Ovary (tissue), 7 donors: ENCODE measurements at regions not wholly inside any gene's neighbourhood (a gene's known extent, or its start where the extent isn't known, plus 50 kb on each side); places are given as distances from the start of the nearest gene placed in this dataset.

ENCODE experiments used
- DNase-seq, 5 donors: peaks; one replicate each; pipeline ENCODE4 v3.0.0-alpha.2; 2019 to 2020
- H3K27ac ChIP-seq, 2 donors: fragments of 200-600 bp; one replicate each; pipeline versions ENCODE4 v1.5.1 to v1.8.0; 2019 to 2022
- H3K27me3 ChIP-seq: fragments of 200-600 bp; one replicate; pipeline ENCODE4 v1.8.0; 2022
- H3K36me3 ChIP-seq: fragments of 200-600 bp; sonication (generic); one replicate; pipeline ENCODE4 v1.5.1; 2019
- H3K4me1 ChIP-seq: one replicate; pipeline ENCODE4 v1.8.1; 2013; ENCODE audit warnings: mild to moderate bottlenecking, moderate library complexity; ENCODE audit not compliant: insufficient read depth
- H3K4me3 ChIP-seq: fragments of 200-600 bp; sonication (generic); one replicate; pipeline ENCODE4 v1.5.1; 2017
- H3K9me3 ChIP-seq, 2 donors: fragments of 200-600 bp in 1 of 2; sonication (generic) in 1 of 2; one replicate each; pipeline versions ENCODE4 v1.5.1 to v1.8.1; 2013 to 2019; ENCODE audit warnings: mild to moderate bottlenecking in 1 of 2, moderate library complexity in 1 of 2
- CTCF ChIP-seq, 3 donors: fragments of 450-650 bp in 2 of 3; fragments of 200-600 bp in 1 of 3; IDR thresholded peaks; one replicate each; pipeline versions ENCODE4 v1.5.1 to v1.8.0; 2016 to 2022; ENCODE audit warnings: antibody characterized with exemption in 3 of 3, mild to moderate bottlenecking in 1 of 3
- EP300 ChIP-seq: sonication (generic); formaldehyde crosslinking; IDR thresholded peaks from one replicate; pipeline ENCODE4 v1.6.1; 2017; ENCODE audit warnings: antibody characterized with exemption
- POLR2A ChIP-seq: fragments of 450-650 bp; IDR thresholded peaks from one replicate; pipeline ENCODE4 v1.6.1; 2017; ENCODE audit warnings: antibody characterized with exemption, mild to moderate bottlenecking, moderate library complexity
- WGBS, 3 donors: extraction: QIAGEN DNeasy Blood & Tissue Kit in 1 of 3; methylation state at CpG; one replicate each; pipeline versions ENCODE4 v1.1.5 to v1.1.7; 2013 to 2017; 5-methylcytosine and 5-hydroxymethylcytosine counted together
- intact Hi-C, 4 donors: fragments of 100-400 bp; cut with DNase I; formaldehyde crosslinking; loops; one replicate each; pipeline versions ENCODE4 v1.11.0 to v1.15.1; 2022 to 2023
- donor health status: DM: no; HTN: no; CAD: no; lungs with moderate emphysema.
- donor health status: DM: no; HTN: no; CAD: no.
- donor health status: Bipolar disorder and iron deficiency.
- donor health status: DM: no; HTN: no; CAD: no.
- donor health status: DM: yes; HTN: yes; CAD: no.

DNA sequence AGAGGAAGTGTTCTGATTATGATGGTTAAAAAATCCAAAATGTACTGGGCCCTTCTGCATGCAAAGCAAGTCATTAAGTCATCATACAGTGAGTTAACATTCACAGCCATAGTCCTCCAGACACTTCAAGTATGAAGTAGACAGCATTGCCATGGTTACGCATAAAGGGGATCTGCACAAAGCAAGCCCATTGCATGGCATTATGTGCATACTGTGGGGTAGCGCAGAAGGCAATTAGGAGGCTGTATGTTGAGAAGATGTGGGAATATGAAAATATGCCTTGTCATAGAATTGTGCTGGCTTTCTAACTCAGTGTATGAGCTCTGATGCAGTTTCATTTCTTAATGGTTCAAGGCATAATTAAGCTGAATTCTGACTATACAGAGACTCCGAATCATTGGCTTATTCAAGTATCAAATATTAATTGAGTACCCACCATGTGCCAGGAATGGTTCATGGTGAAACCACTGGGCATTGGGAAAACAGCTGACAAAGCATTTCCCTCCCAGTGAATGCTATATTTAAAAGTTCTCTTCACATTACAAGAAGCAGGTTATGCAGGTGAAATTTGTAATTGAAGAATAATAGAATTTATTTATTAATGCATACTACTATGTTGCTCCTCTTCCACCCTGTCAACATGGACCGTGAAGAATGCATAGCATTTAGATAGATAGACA, 588.9 kb downstream of the ZNF674 start:
- Histone ChIP-seq H3K27ac (no peak overlapping the region), H3K27me3 (no peaks in the 10 kb centered on the region), H3K4me3 (no peak overlapping the region), H3K9me3 (no peaks in the 10 kb centered on the region), H3K4me1 (no peaks in the 10 kb centered on the region), H3K36me3 (no peaks in the 10 kb centered on the region)
- intact Hi-C loops, result no loop called here
- TF ChIP-seq POLR2A, result no peak
- TF ChIP-seq EP300, result no peak
- TF ChIP-seq CTCF (IDR thresholded peaks at IDR 0.05), result no peak
- WGBS, 3 donors, result 73 to 80% (median 74%) methylated on average over 4 of the region's 4 CpGs
- DNase-seq, result no peak

GRCh38 chrX:45955661-45956060, 589.6 kb downstream of the ZNF674 start:
- Histone ChIP-seq H3K9me3 (no peaks in the 10 kb centered on the region), H3K4me3 (no peak overlapping the region), H3K27ac (no peak overlapping the region), H3K4me1 (no peaks in the 10 kb centered on the region), H3K27me3 (no peaks in the 10 kb centered on the region), H3K36me3 (no peaks in the 10 kb centered on the region)
- no peak for DNase-seq
- WGBS, 3 donors, result 41 to 60% (median 49%) methylated on average over 1 of the region's 1 CpG
- intact Hi-C loops, result no loop called here
- TF ChIP-seq POLR2A, result no peak
- TF ChIP-seq CTCF (IDR thresholded peaks at IDR 0.05), result no peak
- TF ChIP-seq EP300, result no peak

GRCh38 chrX:45954026-45954425, 591.2 kb downstream of the ZNF674 start:
- Histone ChIP-seq H3K4me3 (no peak overlapping the region), H3K36me3 (no peaks in the 10 kb centered on the region), H3K9me3 (no peaks in the 10 kb centered on the region), H3K4me1 (no peaks in the 10 kb centered on the region), H3K27me3 (no peaks in the 10 kb centered on the region), H3K27ac (no peak overlapping the region)
- DNase-seq, result no peak
- WGBS, 3 donors, result 42 to 50% (median 44%) methylated on average over 2 of the region's 2 CpGs
- TF ChIP-seq CTCF (IDR thresholded peaks at IDR 0.05) (no peak), EP300 (no peak), POLR2A (no peak)
- intact Hi-C loops, result no loop called here

- no peak for TF ChIP-seq EP300
- TF ChIP-seq CTCF (IDR thresholded peaks at IDR 0.05), result no peak
- no peak for TF ChIP-seq POLR2A
- 65 to 77% (median 71%) methylated on average over 2 of the region's 2 CpGs for whole genome bisulfite sequencing, 3 donors
- DNase-seq, result no peak
- no peaks in the 10 kb centered on the region for H3K9me3 ChIP-seq
- H3K4me1 ChIP-seq, result no peaks in the 10 kb centered on the region
- intact Hi-C loops, result no loop called here
- H3K27me3 ChIP-seq, result no peaks in the 10 kb centered on the region
- H3K27ac ChIP-seq, result no peak overlapping the region
- H3K4me3 ChIP-seq, result no peak overlapping the region
- H3K36me3 ChIP-seq, result no peaks in the 10 kb centered on the region
Observed at GRCh38 chrX:45952030-45952429, 593.2 kb downstream of the ZNF674 start.
